GM12878 (cell line): ENCODE measurements at regions not wholly inside any gene's neighbourhood (a gene's known extent, or its start where the extent isn't known, plus 50 kb on each side); places are given as distances from the start of the nearest gene placed in this dataset.

Experiments used
- ATAC-seq: fragments of 200-7000 bp; cut with Tn5 transposase; 3 replicates; pipeline ENCODE4 v1.9.1; 2020; ENCODE audit warnings: mild to moderate bottlenecking, moderate library complexity
- BruUV-seq: library from RNA; stranded (reverse); fragments of 400-500 nt; replicated peaks from 2 replicates; lab custom pipeline; 2021; lab: Mats Ljungman, UMichigan
- CTCF ChIA-PET: fragments of 300-600 bp; sonication (Branson Sonifier 250); formaldehyde crosslinking; extraction: SDS; loops from one replicate; lab custom pipeline; 2021; ENCODE audit warnings: inconsistent platforms; lab: Yijun Ruan, JAX
- POLR2A ChIA-PET: fragments of 350-600 bp; formaldehyde crosslinking; extraction: SDS; loops from one replicate; lab custom pipeline; 2021; ENCODE audit warnings: inconsistent platforms; lab: Charles Lee
- RAD21 ChIA-PET: fragments of 300-600 bp; sonication (Branson Sonifier 250); formaldehyde crosslinking; loops from one replicate; lab custom pipeline; 2023; ENCODE audit warnings: antibody characterized with exemption; ENCODE audit not compliant: unreplicated experiment; lab: Charles Lee
- SMC1A ChIA-PET: fragments of 300-600 bp; sonication (Branson Sonifier 250); formaldehyde crosslinking; loops from one replicate; lab custom pipeline; 2023; ENCODE audit not compliant: unreplicated experiment, uncharacterized antibody; lab: Charles Lee
- DNase-seq: peaks from one replicate; pipeline ENCODE4 v3.0.0-alpha.2; 2011; ENCODE audit warnings: low read depth, low spot score
- FAIRE-seq: peaks from 3 replicates; lab custom pipeline; 2011; peaks lifted over from hg19 to GRCh38; lab: Jason Lieb, UNC
- H2AFZ ChIP-seq: 2 replicates; pipeline ENCODE4 v1.6.0; 2011; ENCODE audit warnings: low read depth, low read length, control low read depth; ENCODE audit not compliant: control insufficient read depth
- H3K27ac ChIP-seq: 2 replicates; pipeline ENCODE4 v1.5.1; 2011; ENCODE audit warnings: control low read depth; ENCODE audit not compliant: control insufficient read depth, insufficient read depth
- H3K27me3 ChIP-seq, 2 experiments: replicated peaks in 1 of 2; 2 replicates each; pipeline versions ENCODE4 v1.6.0 to v1.6.1; 2011; ENCODE audit warnings: low read length in 1 of 2; ENCODE audit not compliant: control insufficient read depth in 2 of 2, insufficient read depth in 2 of 2
- H3K36me3 ChIP-seq, 2 experiments: 2 replicates each; pipeline ENCODE4 v1.5.1; 2011; ENCODE audit warnings: low read length in 1 of 2; ENCODE audit not compliant: control insufficient read depth in 2 of 2, insufficient read depth in 2 of 2
- H3K4me1 ChIP-seq: 2 replicates; pipeline ENCODE4 v1.6.1; 2011; ENCODE audit warnings: mild to moderate bottlenecking, low read length, moderate library complexity, mixed read lengths; ENCODE audit not compliant: control insufficient read depth, insufficient read depth
- H3K4me2 ChIP-seq: 2 replicates; pipeline ENCODE4 v1.6.0; 2011; ENCODE audit warnings: control low read depth; ENCODE audit not compliant: control insufficient read depth, insufficient read depth
- H3K4me3 ChIP-seq: fragments of 200-600 bp; sonication (generic); 2 replicates; pipeline ENCODE4 v1.5.1; 2016
- H3K79me2 ChIP-seq: 2 replicates; pipeline ENCODE4 v1.6.0; 2011; ENCODE audit warnings: low read length; ENCODE audit not compliant: control insufficient read depth, insufficient read depth
- H3K9ac ChIP-seq: 2 replicates; pipeline ENCODE4 v1.8.0; 2011; ENCODE audit warnings: low read length, control low read depth, mixed read lengths; ENCODE audit not compliant: control insufficient read depth, insufficient read depth
- H3K9me3 ChIP-seq: replicated peaks from 3 replicates; pipeline ENCODE4 v1.5.1; 2011; ENCODE audit warnings: mild to moderate bottlenecking, low read length; ENCODE audit not compliant: control insufficient read depth, insufficient read depth
- H4K20me1 ChIP-seq: 2 replicates; pipeline ENCODE4 v1.6.0; 2011; ENCODE audit not compliant: control insufficient read depth, insufficient read depth
- CREB1 ChIP-seq: IDR thresholded peaks from 2 replicates; pipeline ENCODE4 v1.6.1; 2012; ENCODE audit warnings: low read depth, mild to moderate bottlenecking, inconsistent platforms
- CREM ChIP-seq: IDR thresholded peaks from 2 replicates; pipeline ENCODE4 v1.6.1; 2014; ENCODE audit warnings: antibody characterized with exemption, low read depth
- EP300 ChIP-seq, 2 experiments: fragments of 150-350 bp in 1 of 2; IDR thresholded peaks; 2 replicates each; pipeline ENCODE4 v1.6.1; 2011 to 2012; ENCODE audit warnings: low read depth in 2 of 2, low read length in 2 of 2, borderline replicate concordance in 1 of 2, improper control_type of control experiment in 1 of 2, inconsistent platforms in 1 of 2; ENCODE audit not compliant: control insufficient read depth in 1 of 2
- FOXK2 ChIP-seq: fragments of 450-650 bp; IDR thresholded peaks from 2 replicates; pipeline ENCODE4 v1.6.1; 2017; ENCODE audit warnings: mild to moderate bottlenecking, moderate library complexity
- HDGF ChIP-seq: fragments of 450-650 bp; IDR thresholded peaks from 2 replicates; pipeline ENCODE4 v1.6.1; 2016; ENCODE audit warnings: antibody characterized with exemption
- JUND ChIP-seq: IDR thresholded peaks from 2 replicates; pipeline ENCODE4 v1.6.1; 2012; ENCODE audit warnings: low read depth, mild to moderate bottlenecking, low read length, improper control_type of control experiment, moderate library complexity
- MTA3 ChIP-seq: IDR thresholded peaks from 2 replicates; pipeline ENCODE4 v1.6.1; 2012; ENCODE audit warnings: low read length, inconsistent platforms, borderline replicate concordance
- MYC ChIP-seq: IDR thresholded peaks from 2 replicates; pipeline ENCODE4 v1.6.1; 2011; ENCODE audit warnings: mild to moderate bottlenecking, low read length, moderate library complexity, inconsistent platforms; ENCODE audit not compliant: insufficient read depth, insufficient replicate concordance, insufficient read length, severe bottlenecking
- PRDM15 ChIP-seq: fragments of 450-650 bp; formaldehyde crosslinking; IDR thresholded peaks from 2 replicates; pipeline ENCODE4 v1.4.0; 2020; ENCODE audit warnings: mild to moderate bottlenecking, moderate library complexity
- RELB ChIP-seq: fragments of 450-650 bp; IDR thresholded peaks from 2 replicates; pipeline ENCODE4 v1.6.1; 2017; ENCODE audit warnings: low read depth, mild to moderate bottlenecking, moderate library complexity
- RUNX3 ChIP-seq: IDR thresholded peaks from 2 replicates; pipeline ENCODE4 v1.6.1; 2012; ENCODE audit warnings: low read length, inconsistent platforms
- SMAD1 ChIP-seq: fragments of 450-650 bp; IDR thresholded peaks from 2 replicates; pipeline ENCODE4 v1.6.1; 2018; ENCODE audit warnings: mild to moderate bottlenecking, low read depth; ENCODE audit not compliant: partially characterized antibody
- SRF ChIP-seq, 2 experiments: IDR thresholded peaks; 2 replicates each; pipeline ENCODE4 v1.6.1; 2011; ENCODE audit warnings: low read depth in 2 of 2, low read length in 2 of 2, mild to moderate bottlenecking in 1 of 2, moderate library complexity in 1 of 2
- SUZ12 ChIP-seq: fragments of 200-600 bp; sonication (generic); IDR thresholded peaks from one replicate; pipeline ENCODE4 v1.6.1; 2018; ENCODE audit warnings: antibody characterized with exemption, mild to moderate bottlenecking; ENCODE audit not compliant: unreplicated experiment
- ZBED1 ChIP-seq: IDR thresholded peaks from 2 replicates; pipeline ENCODE4 v1.6.1; 2016; ENCODE audit warnings: borderline replicate concordance
- ZNF274 ChIP-seq: IDR thresholded peaks from one replicate; pipeline ENCODE4 v1.8.0; 2011; ENCODE audit not compliant: insufficient read length, insufficient read depth
- ZNF687 ChIP-seq: fragments of 450-650 bp; IDR thresholded peaks from 2 replicates; pipeline ENCODE4 v1.6.1; 2017; ENCODE audit warnings: mild to moderate bottlenecking, moderate library complexity
- WGBS: methylation state at CpG from one replicate; pipeline ENCODE4 v1.1.6; 2016; ENCODE audit warnings: low lambda C conversion rate; ENCODE audit not compliant: insufficient replicate concordance, insufficient coverage; ENCODE audit errors: missing lambda C conversion rate; 5-methylcytosine and 5-hydroxymethylcytosine counted together
- in situ Hi-C: fragments of 300-500 bp; cut with MboI; formaldehyde crosslinking; loops from 9 replicates; pipeline ENCODE4 v1.14.3; 2018; ENCODE audit warnings: mixed read lengths
- intact Hi-C: fragments of 100-400 bp; cut with micrococcal nuclease; formaldehyde crosslinking; loops from one replicate; pipeline ENCODE4 v1.14.2; 2022; ENCODE audit not compliant: unreplicated experiment

- Histone ChIP-seq H3K4me2 (no peak overlapping the region), H3K9ac (no peak overlapping the region), H3K27ac (no peak overlapping the region), H4K20me1 (no peaks in the 10 kb centered on the region), H3K36me3 (no peaks in the 10 kb centered on the region), H3K27me3 (no peaks in the 10 kb centered on the region; a peak in 1 of 4 replicates), H3K4me3 (no peak overlapping the region), H3K9me3 (no peaks in the 10 kb centered on the region), H3K4me1 (no peaks in the 10 kb centered on the region), H2AFZ (no peak overlapping the region), H3K79me2 (no peaks in the 10 kb centered on the region)
- no TSS peak for BruUV-seq
- DNase-seq: no peak
- ATAC-seq: no peak
- RAD21 ChIA-PET: no interaction called here
- intact Hi-C loops (no loop called here), in situ Hi-C loops (no loop called here)
- CTCF ChIA-PET: no interaction called here
- 56% methylated on average over 2 of the region's 2 CpGs for WGBS
- SMC1A ChIA-PET: no interaction called here
- no peak for FAIRE-seq
- POLR2A ChIA-PET: no interaction called here
- TF ChIP-seq JUND (no peak), CREM (no peak), RUNX3 (no peak), MYC (no peak), EP300 (IDR thresholded peaks at IDR 0.05; ENCODE audit: borderline replicate concordance in 1 of 2, control insufficient read depth in 1 of 2, low read depth in 2 of 2, low read length in 2 of 2) (no peak), SRF (IDR thresholded peaks at IDR 0.05; ENCODE audit: low read depth in 2 of 2, low read length in 2 of 2) (no peak), SMAD1 (no peak), PRDM15 (CRISPR knock-in tag) (no peak), CREB1 (no peak), RELB (no peak), MTA3 (no peak), ZNF274 (no peak), SUZ12 (no peak), ZNF687 (no peak), ZBED1 (no peak), FOXK2 (no peak), HDGF (no peak)
Observed at GRCh38 chr3:134708671-134709070, 57.8 kb upstream of the KY start.
